ENCODE measurements at regions not wholly inside any gene's neighbourhood (a gene's known extent, or its start where the extent isn't known, plus 50 kb on each side); places are given as distances from the start of the nearest gene placed in this dataset.
"Not testable (repeated sequence)": the region's sequence is repeated elsewhere in the genome, so short reads cannot be mapped to it uniquely, and the experiment has no call there.

GRCh38 chr5:119754825-119755224 lies 125.5 kb downstream of the FAM170A start:
- CTCF ChIA-PET (ENCODE audit: partially characterized antibody); POLR2A ChIA-PET (ENCODE audit: partially characterized antibody); H3K4me1 Mint-ChIP-seq: not testable (repeated sequence)

GRCh38 chr5:119757276-119757675 lies 127.9 kb downstream of the FAM170A start:
- no peak overlapping the region for H3K4me3 Mint-ChIP-seq
- ChIA-PET POLR2A (ENCODE audit: partially characterized antibody) (no interaction called here), CTCF (ENCODE audit: partially characterized antibody) (no interaction called here)
- no peak overlapping the region for H3K4me3 ChIP-seq (ENCODE audit: low read length in 2 of 2)
- H3K9me3 ChIP-seq (ENCODE audit: control insufficient read depth in 1 of 2, low read length in 2 of 2) = no peaks in the 10 kb centered on the region
- H3K36me3 Mint-ChIP-seq = no peaks in the 10 kb centered on the region
- H3K27me3 ChIP-seq (ENCODE audit: insufficient read depth, low read length) = no peaks in the 10 kb centered on the region
- H3K36me3 ChIP-seq (ENCODE audit: insufficient read depth, low read length) = no peaks in the 10 kb centered on the region
- no peaks in the 10 kb centered on the region for H3K4me1 Mint-ChIP-seq
- H3K27ac ChIP-seq (ENCODE audit: low read depth, low read length) = no peak overlapping the region
- intact Hi-C loops (cut with micrococcal nuclease) = no loop called here
- H3K4me1 ChIP-seq (ENCODE audit: insufficient read depth, low read length) = no peaks in the 10 kb centered on the region
- DNase-seq = no peak
- no peak overlapping the region for H3K27ac Mint-ChIP-seq
- peaks cover 0 to 4% (median 0%) of the 10 kb centered on the region in 8 donors for H3K9me3 Mint-ChIP-seq
- peaks cover 1 to 2% of the 10 kb centered on the region in 2 donors for H3K27me3 Mint-ChIP-seq

More at GRCh38 chr5:119754825-119755224, 125.5 kb downstream of the FAM170A start:
- H3K4me3 ChIP-seq (ENCODE audit: low read length in 2 of 2); H3K4me3 Mint-ChIP-seq; H3K27me3 Mint-ChIP-seq; H3K36me3 Mint-ChIP-seq; H3K27ac ChIP-seq (ENCODE audit: low read depth, low read length); DNase-seq; H3K4me1 ChIP-seq (ENCODE audit: insufficient read depth, low read length); H3K27me3 ChIP-seq (ENCODE audit: insufficient read depth, low read length); H3K9me3 Mint-ChIP-seq; H3K36me3 ChIP-seq (ENCODE audit: insufficient read depth, low read length); H3K9me3 ChIP-seq (ENCODE audit: control insufficient read depth in 1 of 2, low read length in 2 of 2); H3K27ac Mint-ChIP-seq; intact Hi-C loops (cut with micrococcal nuclease): not testable (repeated sequence)

- intact Hi-C loops (cut with micrococcal nuclease) = not testable (repeated sequence)
These were observed 140.6 kb downstream of the FAM170A start for GRCh38 chr5:119769695-119770693.

GRCh38 chr5:119780145-119780544 lies 150.8 kb downstream of the FAM170A start:
- H3K4me1 Mint-ChIP-seq; H3K9me3 Mint-ChIP-seq; H3K27me3 ChIP-seq (ENCODE audit: insufficient read depth, low read length); H3K36me3 Mint-ChIP-seq; H3K27me3 Mint-ChIP-seq; H3K4me3 ChIP-seq (ENCODE audit: low read length in 2 of 2); H3K27ac ChIP-seq (ENCODE audit: low read depth, low read length); DNase-seq; H3K9me3 ChIP-seq (ENCODE audit: control insufficient read depth in 1 of 2, low read length in 2 of 2); intact Hi-C loops (cut with micrococcal nuclease); CTCF ChIA-PET (ENCODE audit: partially characterized antibody); H3K4me3 Mint-ChIP-seq; POLR2A ChIA-PET (ENCODE audit: partially characterized antibody); H3K4me1 ChIP-seq (ENCODE audit: insufficient read depth, low read length); H3K27ac Mint-ChIP-seq; H3K36me3 ChIP-seq (ENCODE audit: insufficient read depth, low read length): not testable (repeated sequence)

More at GRCh38 chr5:119769695-119770693, 140.6 kb downstream of the FAM170A start:
- H3K4me1 Mint-ChIP-seq; DNase-seq; POLR2A ChIA-PET (ENCODE audit: partially characterized antibody); H3K9me3 ChIP-seq (ENCODE audit: control insufficient read depth in 1 of 2, low read length in 2 of 2); H3K27ac ChIP-seq (ENCODE audit: low read depth, low read length); H3K9me3 Mint-ChIP-seq; H3K36me3 ChIP-seq (ENCODE audit: insufficient read depth, low read length); H3K27ac Mint-ChIP-seq; H3K4me3 ChIP-seq (ENCODE audit: low read length in 2 of 2); H3K4me3 Mint-ChIP-seq; H3K36me3 Mint-ChIP-seq; H3K27me3 Mint-ChIP-seq; H3K4me1 ChIP-seq (ENCODE audit: insufficient read depth, low read length); CTCF ChIA-PET (ENCODE audit: partially characterized antibody); H3K27me3 ChIP-seq (ENCODE audit: insufficient read depth, low read length): not testable (repeated sequence)

- H3K4me3 Mint-ChIP-seq = no peak overlapping the region
- CTCF ChIA-PET (ENCODE audit: partially characterized antibody) = no interaction called here
- Histone ChIP-seq H3K4me1 (ENCODE audit: insufficient read depth, low read length) (no peaks in the 10 kb centered on the region), H3K4me3 (ENCODE audit: low read length in 2 of 2) (no peak overlapping the region), H3K27ac (ENCODE audit: low read depth, low read length) (no peak overlapping the region), H3K9me3 (ENCODE audit: control insufficient read depth in 1 of 2, low read length in 2 of 2) (no peaks in the 10 kb centered on the region), H3K27me3 (ENCODE audit: insufficient read depth, low read length) (no peaks in the 10 kb centered on the region), H3K36me3 (ENCODE audit: insufficient read depth, low read length) (no peaks in the 10 kb centered on the region)
- no peak for DNase-seq
- H3K36me3 Mint-ChIP-seq = no peaks in the 10 kb centered on the region
- no peaks in the 10 kb centered on the region for H3K27me3 Mint-ChIP-seq
- H3K4me1 Mint-ChIP-seq = no peaks in the 10 kb centered on the region
- H3K9me3 Mint-ChIP-seq = peaks cover 0 to 4% (median 0%) of the 10 kb centered on the region in 8 donors
- intact Hi-C loops (cut with micrococcal nuclease) = no loop called here
- no peak overlapping the region for H3K27ac Mint-ChIP-seq
- POLR2A ChIA-PET (ENCODE audit: partially characterized antibody) = no interaction called here
These were observed 155.7 kb downstream of the FAM170A start for GRCh38 chr5:119785057-119785456.

- H3K9me3 ChIP-seq (ENCODE audit: control insufficient read depth in 1 of 2, low read length in 2 of 2) = no peaks in the 10 kb centered on the region
- no peaks in the 10 kb centered on the region for H3K27me3 ChIP-seq (ENCODE audit: insufficient read depth, low read length)
- DNase-seq = no peak
- no peak overlapping the region for H3K4me3 ChIP-seq (ENCODE audit: low read length in 2 of 2)
- POLR2A ChIA-PET (ENCODE audit: partially characterized antibody) = no interaction called here
- no peaks in the 10 kb centered on the region for H3K4me1 ChIP-seq (ENCODE audit: insufficient read depth, low read length)
- H3K27ac ChIP-seq (ENCODE audit: low read depth, low read length) = no peak overlapping the region
- intact Hi-C loops (cut with micrococcal nuclease) = no loop called here
- Mint-ChIP-seq H3K4me3 (no peak overlapping the region), H3K27ac (peak overlapping the region in 1 of 7 donors; percentile 36), H3K4me1 (no peaks in the 10 kb centered on the region), H3K9me3 (peaks cover 0 to 7% (median 1%) of the 10 kb centered on the region in 8 donors), H3K27me3 (no peaks in the 10 kb centered on the region), H3K36me3 (no peaks in the 10 kb centered on the region)
- CTCF ChIA-PET (ENCODE audit: partially characterized antibody) = no interaction called here
- no peaks in the 10 kb centered on the region for H3K36me3 ChIP-seq (ENCODE audit: insufficient read depth, low read length)
These were observed 160.2 kb downstream of the FAM170A start for GRCh38 chr5:119789406-119790117.

GRCh38 chr5:119792161-119792799 lies 162.9 kb downstream of the FAM170A start:
- no peak for DNase-seq
- Mint-ChIP-seq H3K4me1 (no peaks in the 10 kb centered on the region), H3K4me3 (no peak overlapping the region), H3K27me3 (no peaks in the 10 kb centered on the region), H3K27ac (no peak overlapping the region), H3K9me3 (peaks cover 0 to 7% (median 0%) of the 10 kb centered on the region in 8 donors), H3K36me3 (no peaks in the 10 kb centered on the region)
- no peak overlapping the region for H3K4me3 ChIP-seq (ENCODE audit: low read length in 2 of 2)
- no peak overlapping the region for H3K27ac ChIP-seq (ENCODE audit: low read depth, low read length)
- intact Hi-C loops (cut with micrococcal nuclease) = no loop called here
- no peaks in the 10 kb centered on the region for H3K36me3 ChIP-seq (ENCODE audit: insufficient read depth, low read length)
- H3K4me1 ChIP-seq (ENCODE audit: insufficient read depth, low read length) = no peaks in the 10 kb centered on the region
- CTCF ChIA-PET (ENCODE audit: partially characterized antibody) = no interaction called here
- no peaks in the 10 kb centered on the region for H3K9me3 ChIP-seq (ENCODE audit: control insufficient read depth in 1 of 2, low read length in 2 of 2)
- no peaks in the 10 kb centered on the region for H3K27me3 ChIP-seq (ENCODE audit: insufficient read depth, low read length)
- POLR2A ChIA-PET (ENCODE audit: partially characterized antibody) = no interaction called here
